ENCODE measurements at regions not wholly inside any gene's neighbourhood (a gene's known extent, or its start where the extent isn't known, plus 50 kb on each side); places are given as distances from the start of the nearest gene placed in this dataset.
"Not testable (repeated sequence)": the region's sequence is repeated elsewhere in the genome, so short reads cannot be mapped to it uniquely, and the experiment has no call there.

GRCh38 chr2:208726242-208726641, 319.6 kb downstream of the PTH2R start:
- DNase-seq, result no peak
- no peaks in the 10 kb centered on the region for H3K27me3 Mint-ChIP-seq (ENCODE audit: unreplicated experiment)
- H3K4me3 Mint-ChIP-seq (ENCODE audit: unreplicated experiment), result no peak overlapping the region
- H3K27ac Mint-ChIP-seq (ENCODE audit: unreplicated experiment), result no peak overlapping the region
- no peaks in the 10 kb centered on the region for H3K4me1 Mint-ChIP-seq (ENCODE audit: low read depth, unreplicated experiment)
- no peak for TF ChIP-seq CTCF (IDR thresholded peaks at IDR 0.05; ENCODE audit: partially characterized antibody, unreplicated experiment)
- H3K36me3 Mint-ChIP-seq (ENCODE audit: unreplicated experiment), result no peaks in the 10 kb centered on the region
- H3K9me3 Mint-ChIP-seq (ENCODE audit: unreplicated experiment), result no peaks in the 10 kb centered on the region

- not testable (repeated sequence) for DNase-seq; H3K4me3 Mint-ChIP-seq (ENCODE audit: unreplicated experiment); H3K27me3 Mint-ChIP-seq (ENCODE audit: unreplicated experiment); H3K9me3 Mint-ChIP-seq (ENCODE audit: unreplicated experiment); H3K27ac Mint-ChIP-seq (ENCODE audit: unreplicated experiment); H3K4me1 Mint-ChIP-seq (ENCODE audit: low read depth, unreplicated experiment)
- peaks cover 11% of the 10 kb centered on the region for H3K36me3 Mint-ChIP-seq (ENCODE audit: unreplicated experiment)
These were observed 345.2 kb downstream of the PTH2R start for GRCh38 chr2:208751663-208752415.

DNA sequence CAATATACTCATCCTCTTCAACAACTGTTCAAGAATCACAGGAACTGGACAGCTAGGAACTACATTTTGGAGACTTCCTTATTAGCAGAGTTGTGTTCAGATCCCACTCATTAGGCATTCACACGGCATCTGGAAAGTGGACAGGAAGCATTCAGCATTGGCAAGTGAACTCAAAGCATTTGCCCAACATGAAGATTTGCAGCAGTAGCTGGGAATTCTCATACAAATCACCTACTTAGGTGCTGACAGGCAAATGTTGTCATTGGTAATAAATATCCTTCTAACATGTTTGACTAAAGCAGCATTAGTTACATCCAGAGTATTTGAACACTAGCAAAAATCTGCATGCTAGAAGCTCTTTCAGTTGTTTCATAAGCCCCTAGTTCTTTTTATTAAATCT, 350.8 kb downstream of the PTH2R start:
- peaks cover 5% of the 10 kb centered on the region for H3K36me3 Mint-ChIP-seq (ENCODE audit: unreplicated experiment)
- no peaks in the 10 kb centered on the region for H3K27me3 Mint-ChIP-seq (ENCODE audit: unreplicated experiment)
- H3K27ac Mint-ChIP-seq (ENCODE audit: unreplicated experiment), result no peak overlapping the region
- DNase-seq, result no peak
- no peaks in the 10 kb centered on the region for H3K9me3 Mint-ChIP-seq (ENCODE audit: unreplicated experiment)
- no peaks in the 10 kb centered on the region for H3K4me1 Mint-ChIP-seq (ENCODE audit: low read depth, unreplicated experiment)
- TF ChIP-seq CTCF (IDR thresholded peaks at IDR 0.05; ENCODE audit: partially characterized antibody, unreplicated experiment), result no peak
- no peak overlapping the region for H3K4me3 Mint-ChIP-seq (ENCODE audit: unreplicated experiment)

GRCh38 chr2:208773074-208773473, 366.5 kb downstream of the PTH2R start:
- H3K4me1 Mint-ChIP-seq (ENCODE audit: low read depth, unreplicated experiment); H3K27ac Mint-ChIP-seq (ENCODE audit: unreplicated experiment); H3K36me3 Mint-ChIP-seq (ENCODE audit: unreplicated experiment); H3K4me3 Mint-ChIP-seq (ENCODE audit: unreplicated experiment); H3K9me3 Mint-ChIP-seq (ENCODE audit: unreplicated experiment); DNase-seq; H3K27me3 Mint-ChIP-seq (ENCODE audit: unreplicated experiment): not testable (repeated sequence)

- H3K27me3 Mint-ChIP-seq (ENCODE audit: unreplicated experiment), result no peaks in the 10 kb centered on the region
- H3K36me3 Mint-ChIP-seq (ENCODE audit: unreplicated experiment), result no peaks in the 10 kb centered on the region
- H3K4me1 Mint-ChIP-seq (ENCODE audit: low read depth, unreplicated experiment), result no peaks in the 10 kb centered on the region
- TF ChIP-seq CTCF (IDR thresholded peaks at IDR 0.05; ENCODE audit: partially characterized antibody, unreplicated experiment), result no peak
- H3K4me3 Mint-ChIP-seq (ENCODE audit: unreplicated experiment), result no peak overlapping the region
- H3K27ac Mint-ChIP-seq (ENCODE audit: unreplicated experiment), result no peak overlapping the region
- H3K9me3 Mint-ChIP-seq (ENCODE audit: unreplicated experiment), result peaks cover 3% of the 10 kb centered on the region
- no peak for DNase-seq
These were observed 374.6 kb downstream of the PTH2R start for GRCh38 chr2:208781166-208781565.

GRCh38 chr2:208782097-208782496, 375.5 kb downstream of the PTH2R start:
- no peak overlapping the region for H3K27ac Mint-ChIP-seq (ENCODE audit: unreplicated experiment)

More at GRCh38 chr2:208782097-208782496, 375.5 kb downstream of the PTH2R start:
- H3K36me3 Mint-ChIP-seq (ENCODE audit: unreplicated experiment), result no peaks in the 10 kb centered on the region
- H3K9me3 Mint-ChIP-seq (ENCODE audit: unreplicated experiment), result peaks cover 3% of the 10 kb centered on the region
- H3K4me1 Mint-ChIP-seq (ENCODE audit: low read depth, unreplicated experiment), result no peaks in the 10 kb centered on the region
- no peak for DNase-seq
- H3K27me3 Mint-ChIP-seq (ENCODE audit: unreplicated experiment), result no peaks in the 10 kb centered on the region
- TF ChIP-seq CTCF (IDR thresholded peaks at IDR 0.05; ENCODE audit: partially characterized antibody, unreplicated experiment), result no peak
- H3K4me3 Mint-ChIP-seq (ENCODE audit: unreplicated experiment), result no peak overlapping the region
